Activated CD4-positive, alpha-beta T cell treated with anti-CD3 and anti-CD28 coated beads, Interleukin-2, amount 50 U/mL, for 48 hours (primary cell): ENCODE measurements at regions not wholly inside any gene's neighbourhood (a gene's known extent, or its start where the extent isn't known, plus 50 kb on each side); places are given as distances from the start of the nearest gene placed in this dataset.

Source experiments
- DNase-seq, 2 experiments: peaks; one replicate each; pipeline ENCODE4 v3.0.0-alpha.2; 2020

DNA sequence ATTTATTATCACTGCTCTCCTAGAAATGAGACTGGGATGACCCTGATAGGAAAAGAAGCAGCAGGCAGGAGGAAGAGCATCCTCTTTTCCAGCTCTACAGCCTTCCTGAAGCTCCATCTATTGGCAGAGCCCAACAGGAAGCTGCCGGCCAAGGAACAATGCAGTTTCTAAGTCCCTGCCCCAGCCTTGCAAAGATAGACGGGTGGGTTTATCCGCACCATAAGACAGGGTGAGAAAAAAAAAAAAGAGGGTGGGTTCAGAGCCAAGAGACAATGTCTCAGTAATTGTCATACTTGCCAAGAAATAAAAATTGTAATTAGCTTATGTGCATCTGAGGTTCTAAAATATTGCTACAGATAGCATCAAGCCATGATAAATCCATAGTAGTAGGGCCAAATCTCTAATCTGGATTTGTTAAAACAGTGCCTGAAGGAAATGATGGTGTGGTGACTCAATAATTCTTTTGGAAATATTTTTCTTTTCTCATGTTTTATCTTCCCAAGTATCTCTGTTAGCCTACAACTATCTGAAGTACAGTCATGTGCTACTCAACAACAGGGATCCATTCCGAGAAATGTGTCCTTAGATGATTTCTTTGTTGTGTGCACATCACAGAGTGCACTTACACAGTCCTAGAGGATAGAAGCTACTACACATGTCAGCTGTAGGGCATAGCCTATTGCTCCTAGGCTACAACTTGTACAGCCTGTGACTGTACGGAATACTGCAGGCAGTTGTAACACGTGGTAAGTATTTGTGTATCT lies 242.9 kb upstream of the CXCL12 start:
- no peak for DNase-seq

DNA sequence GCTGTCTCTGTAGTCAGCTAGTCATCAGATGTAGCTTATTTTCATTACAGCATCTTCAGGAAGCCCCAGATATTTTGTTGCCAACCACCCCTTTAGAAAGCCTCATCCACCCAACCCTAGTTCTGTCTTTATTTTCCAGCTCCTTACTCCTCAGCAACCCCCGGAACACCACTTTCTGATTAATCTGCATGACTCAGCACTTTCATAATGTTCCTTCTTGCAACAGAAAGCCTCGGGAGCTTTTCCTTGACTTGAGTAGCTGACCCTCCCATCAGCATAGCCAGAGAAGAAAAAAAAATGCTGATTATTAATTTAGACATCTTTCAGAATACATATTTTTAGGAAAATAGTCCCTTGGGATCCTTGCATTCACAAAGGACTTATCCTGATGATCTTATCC lies 244.0 kb upstream of the CXCL12 start:
- no peak for DNase-seq

DNA sequence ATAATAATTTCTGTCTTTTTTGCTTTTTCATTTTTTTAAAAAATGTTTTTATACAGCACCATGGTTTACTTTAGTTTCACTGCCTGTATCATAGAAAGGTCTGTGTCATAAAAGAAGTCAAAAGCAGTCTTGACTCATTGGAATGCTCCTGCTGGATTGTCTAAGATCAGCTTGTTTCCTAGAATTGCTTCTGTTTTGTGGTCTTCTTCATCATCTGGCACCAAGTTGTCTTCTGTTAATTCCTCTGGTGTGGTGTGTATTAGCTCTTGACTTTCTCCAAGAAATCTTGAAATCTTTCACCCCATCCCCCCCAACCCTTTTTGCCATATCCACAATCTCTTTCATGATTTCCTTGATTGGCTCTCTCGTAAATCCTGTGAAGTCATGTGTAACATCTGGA lies 250.3 kb upstream of the CXCL12 start:
- DNase-seq = no peak

DNA sequence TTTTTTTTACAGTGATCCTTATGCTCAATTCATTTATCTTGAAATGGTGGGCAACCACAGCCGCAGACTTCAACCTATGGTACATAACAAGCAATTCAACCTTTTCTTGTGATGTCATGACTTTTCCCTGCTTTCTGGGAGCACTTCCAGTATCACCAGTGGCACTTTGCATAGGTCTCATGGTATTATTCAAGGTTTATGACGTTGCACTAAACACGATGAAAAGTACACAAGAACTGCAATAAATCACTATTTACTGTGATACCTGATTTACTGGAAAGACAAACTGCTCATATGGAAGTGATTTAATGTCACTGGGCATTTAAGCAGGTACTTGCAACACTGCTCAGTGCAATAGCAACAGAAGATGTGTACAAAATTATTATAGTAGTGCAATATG lies 251.7 kb upstream of the CXCL12 start:
- DNase-seq = no peak

DNA sequence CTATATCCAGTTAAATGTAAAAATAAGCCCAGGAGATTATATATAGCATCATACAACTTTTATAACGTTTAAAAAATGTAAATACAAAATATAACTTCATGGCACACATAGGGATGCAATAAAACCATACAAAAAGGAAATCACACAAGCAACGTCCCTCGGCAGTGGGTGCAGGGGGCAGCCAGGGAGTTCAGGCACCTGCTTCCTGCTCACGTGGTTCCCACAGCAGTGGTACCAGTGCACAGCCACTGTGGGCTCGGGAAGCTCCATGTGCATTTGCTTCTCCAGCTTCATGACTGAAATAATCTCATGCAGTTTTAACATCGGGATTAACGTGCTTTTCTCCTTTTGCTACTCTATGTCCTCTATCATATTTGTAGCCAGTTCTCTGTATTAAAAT lies 255.5 kb upstream of the CXCL12 start:
- no peak for DNase-seq

DNA sequence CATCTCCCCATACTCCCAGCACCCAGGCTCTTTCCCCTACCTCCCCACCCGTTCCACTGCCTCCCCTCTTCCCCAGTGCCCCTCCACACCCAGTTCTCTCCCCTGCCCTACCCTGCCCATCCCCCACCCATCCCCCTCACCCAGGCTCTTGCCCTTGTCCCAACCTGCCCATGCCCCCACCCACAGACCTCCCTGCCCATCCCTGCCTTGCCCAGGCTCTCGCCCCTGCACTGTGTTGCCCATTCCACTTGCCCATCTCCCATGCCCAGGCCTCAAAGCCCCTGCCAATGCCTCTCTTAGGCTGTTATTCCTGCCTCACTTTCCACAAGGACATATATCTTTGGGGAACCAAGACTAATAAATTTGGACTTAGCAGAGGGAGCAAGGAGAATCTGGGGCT lies 262.6 kb upstream of the CXCL12 start:
- DNase-seq = no peak

DNA sequence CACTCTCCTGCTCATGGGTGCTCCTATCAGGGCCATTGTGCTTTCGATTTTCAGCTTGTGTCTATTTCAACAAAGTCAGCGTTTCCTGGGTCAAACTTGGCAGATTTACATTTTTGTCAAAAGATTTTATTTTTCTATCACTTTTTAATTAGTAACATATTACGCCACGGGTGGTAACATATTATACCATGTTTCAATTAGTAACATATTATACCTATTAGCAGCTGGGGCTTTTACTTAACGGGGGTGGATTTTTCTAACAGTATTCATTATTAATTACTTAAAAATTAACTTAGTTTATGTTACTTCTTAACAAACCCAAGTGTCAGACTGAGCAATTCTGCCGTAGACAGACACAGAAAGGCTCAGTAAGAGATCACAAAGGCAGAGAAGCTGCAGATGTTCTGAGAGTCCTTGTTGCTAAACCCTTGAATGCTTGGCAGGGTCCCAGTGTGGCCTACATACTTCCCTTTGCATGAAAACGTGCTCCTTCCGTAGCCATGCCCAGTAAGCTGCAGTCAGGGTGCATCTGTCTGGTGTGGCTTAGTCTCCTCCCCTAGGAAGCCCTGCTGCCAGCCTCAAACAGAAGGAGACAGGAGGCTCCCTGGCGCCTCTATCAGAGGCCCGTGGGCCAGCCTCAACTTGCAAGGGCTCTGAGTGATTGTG lies 263.1 kb upstream of the CXCL12 start:
- no peak for DNase-seq

DNA sequence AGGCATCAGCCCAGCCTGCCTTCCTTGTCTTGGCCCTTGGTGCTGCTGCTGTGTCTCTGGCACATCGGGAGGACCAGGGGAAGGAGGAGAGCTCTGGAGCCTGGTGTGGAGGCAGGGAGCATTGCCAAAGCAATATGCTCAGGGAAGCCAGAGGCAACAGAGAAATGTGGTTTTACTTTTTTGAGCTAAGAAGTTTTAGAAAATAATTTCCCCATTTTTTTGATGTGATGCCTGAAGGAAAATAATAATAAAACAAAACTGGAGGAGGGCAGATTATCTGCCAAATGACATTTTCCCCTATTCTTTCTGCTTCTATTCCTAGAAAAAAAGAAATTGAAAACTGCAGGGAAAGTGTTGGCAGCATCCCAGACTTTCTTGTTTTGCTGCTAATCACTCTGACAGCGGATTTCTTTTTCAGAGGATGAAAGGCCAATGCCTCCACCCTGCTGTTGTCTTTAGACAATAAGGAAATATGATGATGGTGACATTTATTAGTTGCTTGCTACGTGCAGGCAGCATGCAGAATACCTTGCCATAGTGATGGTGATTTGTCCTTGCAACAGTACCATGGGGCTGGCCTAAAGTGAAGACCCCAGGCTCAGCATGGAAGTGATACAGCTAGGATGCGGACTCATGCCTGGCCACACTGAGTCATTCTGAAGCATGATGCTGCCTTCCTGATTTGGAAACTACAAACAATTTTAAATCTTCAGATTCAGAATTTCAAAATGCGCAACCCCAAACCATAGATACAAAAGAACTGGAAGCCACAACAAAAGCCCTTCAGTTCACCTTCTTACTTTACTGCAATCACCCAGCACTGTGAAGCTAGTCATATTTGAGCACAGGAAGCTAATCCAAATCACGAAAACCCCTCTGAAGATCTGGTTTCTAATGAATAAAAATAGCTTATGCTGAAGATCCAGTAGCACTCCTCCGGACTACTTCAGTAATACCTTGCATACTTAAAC lies 260.2 kb upstream of the TMEM72 start:
- DNase-seq = no peak

DNA sequence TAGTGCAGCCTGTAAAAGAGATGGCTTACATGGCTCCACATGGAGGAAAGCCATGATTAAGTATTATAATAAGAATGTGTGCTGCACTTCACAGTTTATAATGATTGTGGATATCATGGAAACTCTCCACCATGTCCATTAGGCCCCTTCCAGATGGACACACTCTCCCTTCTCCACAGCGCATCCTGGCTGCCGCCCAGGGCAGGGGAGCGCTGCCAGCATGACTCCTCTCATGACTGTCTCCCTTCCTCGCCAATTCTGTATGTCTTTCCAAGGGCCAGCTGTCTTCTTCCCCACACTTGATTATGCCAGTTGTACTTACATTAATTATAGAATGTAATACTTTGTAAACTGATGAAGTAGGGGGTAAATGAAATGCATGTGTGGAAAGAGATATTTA lies 259.3 kb upstream of the TMEM72 start:
- DNase-seq = no peak

DNA sequence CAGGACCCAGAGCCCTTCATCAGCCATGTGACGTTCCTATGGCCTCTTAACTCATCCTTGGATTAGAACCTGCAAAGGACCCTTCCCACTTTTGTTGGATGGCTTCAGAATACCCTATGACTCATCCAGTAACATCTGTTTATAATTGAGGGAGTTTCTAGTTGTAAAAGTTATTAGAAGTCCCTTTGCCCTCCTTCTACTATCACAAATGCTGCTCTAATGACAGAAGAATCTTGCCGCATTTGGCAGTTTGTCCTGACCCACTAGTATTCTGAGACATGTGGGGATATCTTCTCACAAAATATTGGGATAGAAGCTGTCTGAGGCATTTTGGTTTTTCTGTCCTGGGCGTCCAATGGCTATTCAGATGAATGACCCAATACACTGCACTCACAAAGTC lies 251.8 kb upstream of the TMEM72 start:
- DNase-seq = no peak

DNA sequence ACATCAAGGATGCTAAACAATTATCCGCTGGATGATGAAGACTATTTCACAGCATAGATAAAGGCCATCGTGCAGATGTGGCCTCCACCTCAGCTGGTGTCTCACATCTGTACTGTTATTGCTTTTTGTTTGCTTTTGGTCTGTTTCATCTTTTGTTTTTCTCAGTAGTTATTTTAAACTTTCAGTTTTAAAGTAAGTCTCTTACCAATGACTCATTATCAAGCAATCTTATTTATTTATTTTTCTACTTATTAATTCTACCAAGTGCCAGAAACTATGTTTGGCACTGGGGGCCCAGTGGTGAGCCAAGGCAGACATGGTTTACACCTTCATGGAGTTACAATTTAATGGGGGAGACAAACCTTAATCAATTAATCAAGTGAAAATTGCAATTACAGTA lies 250.9 kb upstream of the TMEM72 start:
- DNase-seq = no peak

DNA sequence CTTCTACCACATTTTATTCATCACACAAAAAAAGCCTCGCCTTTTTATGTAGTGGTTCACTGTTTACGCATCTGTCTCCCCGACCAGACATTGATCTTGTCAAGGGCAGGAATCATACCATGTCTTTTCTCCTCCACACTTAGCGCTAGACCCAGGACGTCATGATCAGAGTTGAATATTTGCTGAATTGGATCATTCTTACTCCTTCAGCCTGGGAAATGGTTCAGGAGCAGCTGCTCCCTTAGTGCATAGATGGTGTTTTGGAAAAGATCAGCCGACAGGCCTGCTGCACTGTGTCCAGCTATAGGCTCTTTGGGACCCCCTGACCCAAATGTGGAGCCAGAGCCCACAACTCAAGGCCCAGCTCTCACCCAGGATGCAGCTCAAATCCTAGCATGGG lies 249.1 kb upstream of the TMEM72 start:
- DNase-seq = no peak

DNA sequence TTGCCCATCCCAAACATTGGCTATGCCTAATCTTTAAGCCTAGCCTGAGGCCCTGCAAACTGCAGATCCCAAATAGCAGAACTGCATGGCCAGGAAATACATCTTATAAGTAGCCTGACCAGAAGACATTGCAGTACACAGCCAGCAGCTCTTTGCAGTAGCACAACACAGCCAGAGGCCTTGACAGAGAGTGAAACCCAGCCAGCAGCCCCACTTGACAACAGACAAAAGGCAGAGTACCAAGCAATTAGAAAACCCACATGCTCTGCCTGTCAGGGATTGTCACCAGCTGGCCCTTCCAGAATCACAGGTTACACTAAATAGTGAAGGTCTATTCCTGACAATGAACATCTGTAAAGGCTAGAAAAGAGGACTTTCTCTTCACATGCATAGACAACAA lies 242.8 kb upstream of the TMEM72 start:
- DNase-seq = no peak

DNA sequence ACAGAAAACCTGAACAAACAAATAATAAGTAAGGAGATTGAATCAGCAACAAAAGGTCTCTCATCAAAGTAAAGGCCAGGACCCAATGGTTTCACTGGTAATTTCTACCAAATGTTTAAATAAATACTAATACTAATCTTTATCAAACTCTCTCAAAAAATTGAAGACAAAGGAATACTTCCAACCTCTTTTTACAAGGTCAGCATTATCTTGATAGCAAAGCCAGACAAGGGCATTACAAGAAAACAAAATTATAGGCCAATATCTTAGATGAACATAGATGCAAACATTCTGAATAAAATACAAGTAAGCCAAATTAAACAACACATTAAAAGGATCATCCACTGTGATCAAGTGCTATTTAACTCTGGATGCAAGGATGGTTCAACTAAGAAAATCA lies 239.8 kb upstream of the TMEM72 start:
- no peak for DNase-seq

DNA sequence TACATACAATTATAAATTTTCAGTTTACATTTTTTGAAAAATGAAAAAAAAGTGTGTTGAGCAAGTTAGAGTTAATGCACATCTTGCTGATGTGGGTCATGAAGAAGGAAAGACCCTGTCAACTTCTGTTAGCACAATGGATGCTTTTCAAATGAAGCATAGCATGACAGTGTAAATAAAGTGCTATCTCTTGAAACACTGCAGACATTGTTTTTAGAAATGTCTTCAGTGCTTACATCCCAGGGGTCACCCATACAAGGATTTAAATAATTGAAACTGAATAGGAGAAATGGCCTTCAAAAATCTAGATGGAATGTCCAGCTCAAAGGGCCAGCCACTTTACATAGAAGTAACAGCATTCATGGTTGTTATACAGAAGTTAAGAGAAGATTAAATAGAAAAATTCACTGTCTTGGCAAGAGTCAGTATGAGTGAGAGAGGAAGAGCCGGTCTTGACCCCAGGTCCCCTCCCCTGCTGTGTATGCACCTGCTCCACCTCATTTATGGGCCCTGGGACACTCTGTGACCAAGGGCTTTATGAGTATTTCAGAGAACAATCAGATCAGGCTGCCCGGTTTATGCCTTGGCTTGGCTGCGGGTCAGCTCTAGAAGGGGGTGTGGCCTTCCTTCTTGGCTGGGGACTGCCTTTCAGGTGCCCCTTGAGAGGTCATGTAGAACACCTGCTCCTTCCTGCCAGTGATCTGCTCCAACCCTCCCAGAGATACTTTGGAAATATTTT lies 237.7 kb upstream of the TMEM72 start:
- no peak for DNase-seq

DNA sequence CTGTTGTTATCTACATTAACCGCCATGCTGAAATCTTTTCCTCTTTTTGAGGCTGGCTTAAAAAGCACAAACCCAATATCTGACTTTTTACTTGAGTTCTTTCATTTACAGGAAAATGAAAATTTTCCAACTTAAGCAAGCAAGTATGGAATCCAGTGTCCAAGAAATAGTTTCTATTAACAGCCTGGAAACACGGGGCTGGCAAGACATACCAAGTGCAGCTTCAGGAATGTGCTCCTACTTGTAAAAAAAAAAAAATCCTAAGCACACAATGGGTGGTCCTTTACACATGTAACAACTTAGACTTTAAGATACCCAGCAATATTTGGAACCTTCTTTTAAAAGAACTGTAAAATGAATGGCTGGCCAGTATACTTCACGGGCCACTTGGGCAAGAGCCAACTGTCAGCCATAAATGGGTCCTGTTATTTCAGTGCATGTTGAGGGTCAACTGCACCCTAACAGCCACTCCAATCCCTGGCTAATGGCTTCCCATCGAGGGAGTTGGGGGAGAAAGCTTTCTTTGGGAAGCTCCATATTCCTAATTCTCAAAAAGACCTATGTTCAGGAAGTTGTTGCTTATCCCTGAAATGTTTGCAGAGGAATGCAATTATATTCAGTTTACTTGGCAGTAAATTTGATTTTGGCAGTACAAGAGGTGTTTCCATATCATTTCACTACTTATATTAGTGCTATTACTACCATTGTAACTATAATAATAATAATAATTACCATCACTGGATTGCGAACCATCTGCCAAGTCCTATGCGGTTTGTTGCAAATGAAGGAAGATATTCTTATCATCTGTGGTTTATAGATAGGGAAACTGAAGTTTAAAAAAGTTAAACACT lies 236.4 kb upstream of the TMEM72 start:
- DNase-seq = no peak

DNA sequence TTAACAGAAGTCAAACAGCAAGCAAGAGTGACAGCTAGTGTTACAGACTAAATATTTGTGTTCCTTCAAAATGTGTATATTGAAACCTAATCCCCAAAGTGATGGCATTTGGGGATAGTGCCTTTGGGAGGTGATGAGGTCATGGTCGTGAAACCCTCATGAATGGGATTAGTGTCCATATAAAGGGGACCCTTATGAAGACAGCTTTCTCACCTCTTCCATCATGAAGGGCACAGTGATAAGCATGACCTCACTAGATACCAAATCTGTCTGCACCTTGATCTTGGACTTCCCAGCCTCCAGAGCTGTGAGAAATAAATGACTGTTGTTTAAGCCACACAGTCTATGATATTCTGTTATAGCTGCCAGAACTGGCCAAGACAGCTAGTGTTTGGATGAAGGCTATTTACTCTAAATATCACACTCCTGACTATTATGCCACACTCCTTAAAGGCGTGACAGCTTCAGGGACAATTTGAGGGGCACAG lies 235.7 kb upstream of the TMEM72 start:
- no peak for DNase-seq

DNA sequence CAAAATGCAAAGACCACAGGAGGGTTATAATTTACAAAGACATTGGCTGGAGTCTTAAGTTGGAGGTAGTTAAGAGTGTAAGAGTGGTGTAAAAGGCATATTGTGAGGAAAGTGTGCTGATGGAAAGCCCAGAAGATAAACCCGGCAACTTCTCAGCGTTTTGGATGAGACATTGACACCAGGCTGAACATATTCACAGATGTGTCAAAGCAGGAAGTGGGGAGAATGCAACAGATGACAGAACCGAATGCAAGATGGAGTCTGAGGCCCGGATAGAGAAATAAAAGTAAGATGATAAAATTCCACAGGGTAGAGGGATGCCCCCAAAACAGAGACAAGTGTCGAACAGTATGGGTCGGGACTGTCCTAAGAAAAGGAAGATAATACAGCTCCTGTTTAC lies 230.4 kb upstream of the TMEM72 start:
- no peak for DNase-seq

DNA sequence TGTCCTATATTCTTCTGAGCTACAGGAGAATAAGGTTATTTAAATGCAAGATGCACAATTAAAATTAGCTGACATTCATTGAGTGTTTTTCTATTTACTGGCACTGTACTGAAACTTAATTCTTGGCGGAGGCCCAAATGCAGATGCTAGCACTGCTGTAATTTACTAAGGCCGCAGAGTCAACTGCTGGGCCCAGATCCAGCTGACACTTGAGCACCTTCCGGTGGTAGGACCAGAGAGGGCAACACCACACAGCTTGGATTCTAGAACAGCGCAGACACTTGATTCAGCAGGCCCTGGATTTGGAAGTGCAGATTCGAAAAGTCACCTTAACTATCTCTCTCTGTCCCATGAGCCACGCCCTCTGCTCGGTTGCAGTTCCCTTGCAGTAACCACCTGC lies 228.6 kb upstream of the TMEM72 start:
- DNase-seq = no peak

DNA sequence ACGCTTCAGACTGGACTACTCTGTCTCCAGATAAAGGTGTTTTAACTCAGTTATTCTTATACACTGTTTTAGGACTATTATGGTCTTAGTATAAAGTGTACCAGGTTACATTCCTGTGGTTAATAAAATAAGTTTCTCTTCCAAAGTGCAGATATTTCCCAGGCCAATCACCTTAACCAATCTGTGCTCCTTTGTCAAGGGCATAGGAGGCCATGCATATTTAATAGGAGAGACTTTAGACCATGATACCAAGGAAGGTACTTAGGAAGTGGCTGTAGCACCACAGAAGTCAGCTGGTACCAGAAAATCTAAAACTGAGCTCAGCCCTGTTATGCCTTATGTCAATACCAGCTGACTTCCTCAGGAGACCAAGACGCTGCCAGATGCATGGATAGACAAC lies 226.5 kb upstream of the TMEM72 start:
- no peak for DNase-seq

DNA sequence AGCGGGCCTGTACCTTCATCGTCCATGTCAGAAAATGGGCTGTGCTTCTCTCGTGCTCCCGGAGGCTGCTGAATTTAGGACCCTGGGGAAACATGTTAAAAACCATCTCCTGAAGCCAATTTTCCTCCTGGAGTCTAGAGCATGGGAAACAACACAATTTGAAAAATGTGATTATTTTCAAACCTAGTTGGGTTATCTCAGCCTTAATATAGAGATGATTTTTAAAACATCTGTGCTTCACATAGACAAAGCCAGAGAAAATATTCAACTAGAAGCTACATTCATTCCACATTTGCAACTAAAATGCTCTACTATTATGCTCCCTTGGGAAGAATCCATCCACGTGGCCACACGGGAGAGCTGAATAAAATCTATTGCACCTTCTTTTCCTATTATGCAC lies 225.9 kb upstream of the TMEM72 start:
- DNase-seq = no peak

DNA sequence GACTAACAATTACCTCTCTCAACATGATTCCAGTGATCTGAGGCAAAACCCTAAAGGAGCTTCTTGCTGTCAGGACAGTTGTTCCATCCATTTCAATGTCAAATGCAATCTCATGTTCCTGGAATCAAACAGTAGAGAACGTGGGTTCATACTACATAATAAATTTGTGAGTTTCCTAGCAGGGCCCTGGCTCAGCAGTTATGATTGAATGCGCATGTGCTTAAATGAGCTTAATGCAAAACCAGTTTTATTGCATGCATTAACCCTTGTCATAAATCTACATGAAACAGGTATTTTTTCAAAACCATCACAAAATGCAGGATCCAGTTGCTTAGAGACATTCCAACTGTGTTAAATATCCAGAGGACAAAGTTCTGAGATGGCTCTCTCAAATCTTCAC lies 225.4 kb upstream of the TMEM72 start:
- DNase-seq = no peak
